DND-41 (cell line): ENCODE measurements at regions not wholly inside any gene's neighbourhood (a gene's known extent, or its start where the extent isn't known, plus 50 kb on each side); places are given as distances from the start of the nearest gene placed in this dataset.
"Not testable (repeated sequence)": the region's sequence is repeated elsewhere in the genome, so short reads cannot be mapped to it uniquely, and the experiment has no call there.

Source experiments
- CTCF ChIP-seq: IDR thresholded peaks from 2 replicates; pipeline ENCODE4 v1.5.1; 2012; ENCODE audit warnings: borderline replicate concordance, low read length, moderate library complexity, mild to moderate bottlenecking; ENCODE audit not compliant: poor library complexity, severe bottlenecking; ENCODE audit errors: extremely low read depth
- EZH2 ChIP-seq: IDR thresholded peaks from 3 replicates; pipeline ENCODE4 v1.6.1; 2012; ENCODE audit warnings: borderline replicate concordance, low read depth, mild to moderate bottlenecking, moderate library complexity, low read length, inconsistent platforms; ENCODE audit not compliant: severe bottlenecking

- TF ChIP-seq EZH2, CTCF: not testable (repeated sequence)
These were observed 3143.4 kb upstream of the OR11H1 start for GRCh38 chr22:12384612-12385011.
